Liver (tissue), 8 donors: ENCODE measurements at regions not wholly inside any gene's neighbourhood (a gene's known extent, or its start where the extent isn't known, plus 50 kb on each side); places are given as distances from the start of the nearest gene placed in this dataset.

Source experiments
- DNase-seq: peaks from one replicate; pipeline ENCODE4 v3.0.0-alpha.2; 2017; ENCODE audit warnings: low spot score
- H3K27ac ChIP-seq, 2 donors: one replicate each; pipeline ENCODE4 v1.7.0; 2013; ENCODE audit warnings: inconsistent platforms in 2 of 2, low read length in 2 of 2, control low read depth in 1 of 2, low read depth in 1 of 2, mild to moderate bottlenecking in 1 of 2
- H3K27me3 ChIP-seq, 4 donors: one replicate each; pipeline versions ENCODE4 v1.6.1 to v1.7.0; 2013; ENCODE audit warnings: low read length in 3 of 4, inconsistent platforms in 1 of 4, mild to moderate bottlenecking in 1 of 4, moderate library complexity in 1 of 4; ENCODE audit not compliant: control insufficient read depth in 4 of 4, insufficient read depth in 4 of 4
- H3K36me3 ChIP-seq, 4 donors: one replicate each; pipeline versions ENCODE4 v1.6.1 to v1.7.0; 2013; ENCODE audit warnings: low read length in 3 of 4, mild to moderate bottlenecking in 3 of 4, low read depth in 1 of 4, moderate library complexity in 1 of 4; ENCODE audit not compliant: control insufficient read depth in 4 of 4, insufficient read depth in 3 of 4
- H3K4me1 ChIP-seq, 4 donors: one replicate each; pipeline versions ENCODE4 v1.6.1 to v1.7.0; 2013; ENCODE audit warnings: low read length in 3 of 4, mild to moderate bottlenecking in 3 of 4, moderate library complexity in 1 of 4; ENCODE audit not compliant: control insufficient read depth in 4 of 4, insufficient read depth in 4 of 4
- H3K4me3 ChIP-seq, 3 donors: one replicate each; pipeline versions ENCODE4 v1.6.1 to v1.7.0; 2013; ENCODE audit warnings: low read length in 3 of 3, control low read depth in 1 of 3, low read depth in 1 of 3, mild to moderate bottlenecking in 1 of 3
- H3K9ac ChIP-seq, 2 donors: one replicate each; pipeline ENCODE4 v1.7.0; 2013; ENCODE audit warnings: low read length in 2 of 2, mild to moderate bottlenecking in 2 of 2, moderate library complexity in 2 of 2, control low read depth in 1 of 2, low read depth in 1 of 2
- H3K9me3 ChIP-seq, 4 donors: one replicate each; pipeline versions ENCODE4 v1.6.1 to v1.7.0; 2013; ENCODE audit warnings: low read length in 3 of 4; ENCODE audit not compliant: control insufficient read depth in 4 of 4
- EGR1 ChIP-seq, 2 donors: IDR thresholded peaks; 2 replicates each; pipeline ENCODE4 v1.6.1; 2016 to 2018; ENCODE audit warnings: antibody characterized with exemption in 2 of 2, low read depth in 2 of 2
- GABPA ChIP-seq, 2 donors: IDR thresholded peaks in 1 of 2; conservative IDR thresholded peaks in 1 of 2; 2 replicates each; pipeline ENCODE4 v1.6.1; 2016; ENCODE audit warnings: antibody characterized with exemption in 2 of 2, mild to moderate bottlenecking in 1 of 2, moderate library complexity in 1 of 2
- HNF4A ChIP-seq, 2 donors: conservative IDR thresholded peaks; 2 replicates each; pipeline ENCODE4 v1.6.1; 2016; ENCODE audit warnings: antibody characterized with exemption in 2 of 2, mild to moderate bottlenecking in 2 of 2
- HNF4G ChIP-seq: IDR thresholded peaks from 2 replicates; pipeline ENCODE4 v1.6.1; 2016; ENCODE audit warnings: antibody characterized with exemption
- JUND ChIP-seq, 2 donors: IDR thresholded peaks; 2 replicates each; pipeline ENCODE4 v1.6.1; 2016; ENCODE audit warnings: antibody characterized with exemption in 2 of 2
- NR2F2 ChIP-seq: IDR thresholded peaks from 2 replicates; pipeline ENCODE4 v1.6.1; 2016; ENCODE audit warnings: antibody characterized with exemption
- RAD21 ChIP-seq, 2 donors: IDR thresholded peaks; 2 replicates each; pipeline ENCODE4 v1.6.1; 2016; ENCODE audit warnings: antibody characterized with exemption in 2 of 2, mild to moderate bottlenecking in 2 of 2
- RXRA ChIP-seq, 2 donors: IDR thresholded peaks; 2 replicates each; pipeline ENCODE4 v1.6.1; 2017 to 2018; ENCODE audit warnings: antibody characterized with exemption in 2 of 2, mild to moderate bottlenecking in 1 of 2
- SP1 ChIP-seq: IDR thresholded peaks from 2 replicates; pipeline ENCODE4 v1.6.1; 2018; ENCODE audit warnings: antibody characterized with exemption, mild to moderate bottlenecking
- TAF1 ChIP-seq: conservative IDR thresholded peaks from 2 replicates; pipeline ENCODE4 v1.6.1; 2016; ENCODE audit warnings: antibody characterized with exemption, mild to moderate bottlenecking
- YY1 ChIP-seq: IDR thresholded peaks from 2 replicates; pipeline ENCODE4 v1.6.1; 2016; ENCODE audit warnings: antibody characterized with exemption, mild to moderate bottlenecking
- WGBS: extraction: QIAGEN DNeasy Blood & Tissue Kit; methylation state at CpG from one replicate; pipeline ENCODE4 v1.1.7; 2013; 5-methylcytosine and 5-hydroxymethylcytosine counted together
- TF ChIP-seq, protein P1 (sequence below): IDR thresholded peaks from 2 replicates; pipeline ENCODE4 v1.6.1; 2016; ENCODE audit warnings: antibody characterized with exemption
- TF ChIP-seq, protein P2 (sequence below): IDR thresholded peaks from 2 replicates; pipeline ENCODE4 v1.6.1; 2016; ENCODE audit warnings: antibody characterized with exemption
- TF ChIP-seq, protein P3 (sequence below): fragments of 150-350 bp; IDR thresholded peaks from 2 replicates; pipeline ENCODE4 v1.5.1; 2017; ENCODE audit warnings: improper control_type of control experiment, low read depth, low read length; ENCODE audit not compliant: missing input control
- TF ChIP-seq, protein P4 (sequence below): IDR thresholded peaks from 2 replicates; pipeline ENCODE4 v1.6.1; 2016; ENCODE audit warnings: antibody characterized with exemption, mild to moderate bottlenecking
- TF ChIP-seq, protein P5 (sequence below): IDR thresholded peaks from 2 replicates; pipeline ENCODE4 v1.6.1; 2016; ENCODE audit warnings: antibody characterized with exemption
- donor health status: healthy.
- donor health status: healthy.
- donor health status: healthy.
- donor health status: healthy.
- donor health status: healthy.

DNA sequence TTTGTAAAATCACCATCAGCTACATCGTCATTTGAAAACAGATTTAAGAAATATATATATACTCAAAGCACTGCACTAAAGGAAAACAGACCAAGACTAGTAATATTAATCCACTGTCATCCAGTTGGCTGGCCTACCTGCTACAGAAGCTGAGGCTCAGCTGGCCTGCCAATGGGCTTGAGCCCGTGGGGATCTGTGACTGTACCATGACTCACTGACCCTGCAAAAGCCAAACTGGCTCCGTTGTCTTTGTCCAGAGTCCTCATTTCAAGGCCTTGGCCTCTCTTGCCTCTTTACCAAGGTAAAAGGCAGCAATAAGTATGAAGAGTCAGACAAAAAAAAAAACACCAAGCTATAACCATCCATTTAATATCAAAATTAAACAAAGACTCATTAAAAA, 463.5 kb upstream of the RASGRP1 start:
- DNase-seq, result no peak
- Histone ChIP-seq H3K9me3 (no peaks in the 10 kb centered on the region), H3K27me3 (no peaks in the 10 kb centered on the region), H3K9ac (no peak overlapping the region), H3K27ac (no peak overlapping the region), H3K4me3 (no peak overlapping the region), H3K36me3 (no peaks in the 10 kb centered on the region), H3K4me1 (no peaks in the 10 kb centered on the region)
- no peak for TF ChIP-seq TAF1
- TF ChIP-seq RAD21 (IDR thresholded peaks at IDR 0.05), result no peak
- TF ChIP-seq JUND (IDR thresholded peaks at IDR 0.05), result no peak
- no peak for TF ChIP-seq HNF4G
- TF ChIP-seq, protein P1, sequence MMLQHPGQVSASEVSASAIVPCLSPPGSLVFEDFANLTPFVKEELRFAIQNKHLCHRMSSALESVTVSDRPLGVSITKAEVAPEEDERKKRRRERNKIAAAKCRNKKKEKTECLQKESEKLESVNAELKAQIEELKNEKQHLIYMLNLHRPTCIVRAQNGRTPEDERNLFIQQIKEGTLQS, result no peak
- no peak for TF ChIP-seq NR2F2
- no peak for TF ChIP-seq YY1
- TF ChIP-seq, protein P2, sequence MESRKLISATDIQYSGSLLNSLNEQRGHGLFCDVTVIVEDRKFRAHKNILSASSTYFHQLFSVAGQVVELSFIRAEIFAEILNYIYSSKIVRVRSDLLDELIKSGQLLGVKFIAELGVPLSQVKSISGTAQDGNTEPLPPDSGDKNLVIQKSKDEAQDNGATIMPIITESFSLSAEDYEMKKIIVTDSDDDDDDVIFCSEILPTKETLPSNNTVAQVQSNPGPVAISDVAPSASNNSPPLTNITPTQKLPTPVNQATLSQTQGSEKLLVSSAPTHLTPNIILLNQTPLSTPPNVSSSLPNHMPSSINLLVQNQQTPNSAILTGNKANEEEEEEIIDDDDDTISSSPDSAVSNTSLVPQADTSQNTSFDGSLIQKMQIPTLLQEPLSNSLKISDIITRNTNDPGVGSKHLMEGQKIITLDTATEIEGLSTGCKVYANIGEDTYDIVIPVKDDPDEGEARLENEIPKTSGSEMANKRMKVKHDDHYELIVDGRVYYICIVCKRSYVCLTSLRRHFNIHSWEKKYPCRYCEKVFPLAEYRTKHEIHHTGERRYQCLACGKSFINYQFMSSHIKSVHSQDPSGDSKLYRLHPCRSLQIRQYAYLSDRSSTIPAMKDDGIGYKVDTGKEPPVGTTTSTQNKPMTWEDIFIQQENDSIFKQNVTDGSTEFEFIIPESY, result no peak
- no peak for TF ChIP-seq HNF4A (conservative IDR thresholded peaks at IDR 0.05)
- TF ChIP-seq RXRA (IDR thresholded peaks at IDR 0.05), result no peak
- TF ChIP-seq, protein P3, sequence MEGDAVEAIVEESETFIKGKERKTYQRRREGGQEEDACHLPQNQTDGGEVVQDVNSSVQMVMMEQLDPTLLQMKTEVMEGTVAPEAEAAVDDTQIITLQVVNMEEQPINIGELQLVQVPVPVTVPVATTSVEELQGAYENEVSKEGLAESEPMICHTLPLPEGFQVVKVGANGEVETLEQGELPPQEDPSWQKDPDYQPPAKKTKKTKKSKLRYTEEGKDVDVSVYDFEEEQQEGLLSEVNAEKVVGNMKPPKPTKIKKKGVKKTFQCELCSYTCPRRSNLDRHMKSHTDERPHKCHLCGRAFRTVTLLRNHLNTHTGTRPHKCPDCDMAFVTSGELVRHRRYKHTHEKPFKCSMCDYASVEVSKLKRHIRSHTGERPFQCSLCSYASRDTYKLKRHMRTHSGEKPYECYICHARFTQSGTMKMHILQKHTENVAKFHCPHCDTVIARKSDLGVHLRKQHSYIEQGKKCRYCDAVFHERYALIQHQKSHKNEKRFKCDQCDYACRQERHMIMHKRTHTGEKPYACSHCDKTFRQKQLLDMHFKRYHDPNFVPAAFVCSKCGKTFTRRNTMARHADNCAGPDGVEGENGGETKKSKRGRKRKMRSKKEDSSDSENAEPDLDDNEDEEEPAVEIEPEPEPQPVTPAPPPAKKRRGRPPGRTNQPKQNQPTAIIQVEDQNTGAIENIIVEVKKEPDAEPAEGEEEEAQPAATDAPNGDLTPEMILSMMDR, result no peak
- TF ChIP-seq, protein P4, sequence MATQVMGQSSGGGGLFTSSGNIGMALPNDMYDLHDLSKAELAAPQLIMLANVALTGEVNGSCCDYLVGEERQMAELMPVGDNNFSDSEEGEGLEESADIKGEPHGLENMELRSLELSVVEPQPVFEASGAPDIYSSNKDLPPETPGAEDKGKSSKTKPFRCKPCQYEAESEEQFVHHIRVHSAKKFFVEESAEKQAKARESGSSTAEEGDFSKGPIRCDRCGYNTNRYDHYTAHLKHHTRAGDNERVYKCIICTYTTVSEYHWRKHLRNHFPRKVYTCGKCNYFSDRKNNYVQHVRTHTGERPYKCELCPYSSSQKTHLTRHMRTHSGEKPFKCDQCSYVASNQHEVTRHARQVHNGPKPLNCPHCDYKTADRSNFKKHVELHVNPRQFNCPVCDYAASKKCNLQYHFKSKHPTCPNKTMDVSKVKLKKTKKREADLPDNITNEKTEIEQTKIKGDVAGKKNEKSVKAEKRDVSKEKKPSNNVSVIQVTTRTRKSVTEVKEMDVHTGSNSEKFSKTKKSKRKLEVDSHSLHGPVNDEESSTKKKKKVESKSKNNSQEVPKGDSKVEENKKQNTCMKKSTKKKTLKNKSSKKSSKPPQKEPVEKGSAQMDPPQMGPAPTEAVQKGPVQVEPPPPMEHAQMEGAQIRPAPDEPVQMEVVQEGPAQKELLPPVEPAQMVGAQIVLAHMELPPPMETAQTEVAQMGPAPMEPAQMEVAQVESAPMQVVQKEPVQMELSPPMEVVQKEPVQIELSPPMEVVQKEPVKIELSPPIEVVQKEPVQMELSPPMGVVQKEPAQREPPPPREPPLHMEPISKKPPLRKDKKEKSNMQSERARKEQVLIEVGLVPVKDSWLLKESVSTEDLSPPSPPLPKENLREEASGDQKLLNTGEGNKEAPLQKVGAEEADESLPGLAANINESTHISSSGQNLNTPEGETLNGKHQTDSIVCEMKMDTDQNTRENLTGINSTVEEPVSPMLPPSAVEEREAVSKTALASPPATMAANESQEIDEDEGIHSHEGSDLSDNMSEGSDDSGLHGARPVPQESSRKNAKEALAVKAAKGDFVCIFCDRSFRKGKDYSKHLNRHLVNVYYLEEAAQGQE, result no peak
- no peak for TF ChIP-seq EGR1 (IDR thresholded peaks at IDR 0.05; ENCODE audit: low read depth in 2 of 2)
- TF ChIP-seq, protein P5, sequence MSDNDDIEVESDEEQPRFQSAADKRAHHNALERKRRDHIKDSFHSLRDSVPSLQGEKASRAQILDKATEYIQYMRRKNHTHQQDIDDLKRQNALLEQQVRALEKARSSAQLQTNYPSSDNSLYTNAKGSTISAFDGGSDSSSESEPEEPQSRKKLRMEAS, result no peak
- no peak for TF ChIP-seq SP1
- TF ChIP-seq GABPA (IDR thresholded peaks at IDR 0.05 in 1 of 2, conservative IDR thresholded peaks at IDR 0.05 in 1 of 2), result no peak
- WGBS, result 87% methylated on average over 3 of the region's 3 CpGs

DNA sequence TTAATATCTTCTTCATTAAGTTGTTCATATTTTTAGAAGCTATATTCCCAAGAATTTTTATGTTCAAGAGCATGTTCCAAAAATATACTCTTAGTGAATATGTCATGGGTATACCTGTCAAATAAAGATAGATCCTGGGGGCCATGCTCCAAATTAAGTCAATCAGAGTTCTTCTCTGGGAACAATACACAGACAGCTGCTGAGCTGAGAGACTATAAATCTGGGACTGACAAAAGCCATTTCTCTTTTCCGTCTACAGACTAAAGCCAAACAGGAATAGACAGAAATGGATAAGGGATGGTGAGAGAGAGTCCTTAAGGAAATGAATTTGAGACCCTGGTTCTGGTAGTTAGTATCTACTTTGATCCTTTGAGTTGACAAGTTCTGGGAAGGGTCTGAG, 465.1 kb upstream of the RASGRP1 start:
- Histone ChIP-seq H3K4me1 (no peaks in the 10 kb centered on the region), H3K9ac (no peak overlapping the region), H3K36me3 (no peaks in the 10 kb centered on the region), H3K27me3 (no peaks in the 10 kb centered on the region), H3K9me3 (no peaks in the 10 kb centered on the region), H3K27ac (no peak overlapping the region), H3K4me3 (no peak overlapping the region)
- 69% methylated on average over 1 of the region's 1 CpG for WGBS
- DNase-seq, result no peak
- TF ChIP-seq RXRA (IDR thresholded peaks at IDR 0.05), result no peak
- no peak for TF ChIP-seq EGR1 (IDR thresholded peaks at IDR 0.05; ENCODE audit: low read depth in 2 of 2)
- no peak for TF ChIP-seq JUND (IDR thresholded peaks at IDR 0.05)
- no peak for TF ChIP-seq RAD21 (IDR thresholded peaks at IDR 0.05)
- TF ChIP-seq GABPA (IDR thresholded peaks at IDR 0.05 in 1 of 2, conservative IDR thresholded peaks at IDR 0.05 in 1 of 2), result no peak
- TF ChIP-seq NR2F2, result no peak
